HG02840 (cell line): ENCODE measurements at regions not wholly inside any gene's neighbourhood (a gene's known extent, or its start where the extent isn't known, plus 50 kb on each side); places are given as distances from the start of the nearest gene placed in this dataset.

Experiments used
- ATAC-seq: cut with Tn5 transposase; IDR thresholded peaks from one replicate; pipeline ENCODE4 v1.9.1; 2021; ENCODE audit warnings: mild to moderate bottlenecking, moderate library complexity, moderate number of reproducible peaks; ENCODE audit not compliant: unreplicated experiment, low FRiP score

DNA sequence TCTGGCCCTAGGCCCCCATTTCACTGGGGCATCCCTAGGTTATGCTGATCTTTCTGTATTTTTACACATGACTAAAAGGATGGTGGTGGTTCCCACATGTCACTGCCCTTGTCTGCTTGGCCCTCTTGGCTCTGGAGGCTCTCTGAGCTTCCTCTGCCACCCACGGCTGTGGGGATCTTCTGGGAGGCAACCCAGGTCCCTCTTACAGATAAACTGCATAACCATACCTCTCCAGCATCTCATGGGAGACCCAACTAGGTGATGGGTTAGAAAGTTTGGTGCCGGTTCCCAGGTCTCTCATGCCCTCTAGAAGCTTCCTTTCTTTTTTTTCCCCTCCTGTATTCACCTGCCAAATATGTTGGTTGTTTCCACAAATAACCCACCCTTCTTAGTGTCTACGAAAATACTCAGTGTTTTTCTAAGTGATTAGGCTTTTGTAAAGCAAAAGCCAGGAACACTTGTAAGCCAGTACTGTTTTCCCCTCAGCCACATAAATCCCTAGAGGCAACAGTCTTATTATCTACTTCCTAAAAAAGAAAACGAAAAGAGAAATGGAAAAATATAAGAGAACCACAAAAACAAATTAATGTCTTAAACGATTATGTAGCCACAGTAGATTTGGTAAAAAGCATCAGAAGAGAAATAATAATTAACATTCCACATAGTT, 71.7 kb upstream of the SMLR1 start:
- ATAC-seq, result no peak

DNA sequence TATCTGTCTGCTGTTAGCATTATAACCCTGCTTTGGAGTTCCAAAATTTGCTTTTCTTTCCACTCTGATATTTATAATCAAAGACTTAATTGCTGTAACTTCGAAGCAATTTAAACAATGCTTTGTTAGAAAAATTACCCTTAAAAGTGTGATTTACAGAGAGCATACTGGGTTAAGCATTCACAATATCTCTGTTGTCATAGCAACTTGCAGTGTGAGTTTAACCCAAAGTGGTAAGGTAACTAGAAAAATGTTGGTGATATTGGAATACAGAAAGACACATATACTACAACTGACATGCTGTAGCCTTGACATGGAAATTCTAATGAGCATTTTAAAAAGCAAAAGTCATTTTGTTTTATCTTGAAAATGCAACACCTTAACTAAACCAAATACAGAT, 70.4 kb upstream of the SMLR1 start:
- ATAC-seq, result no peak

DNA sequence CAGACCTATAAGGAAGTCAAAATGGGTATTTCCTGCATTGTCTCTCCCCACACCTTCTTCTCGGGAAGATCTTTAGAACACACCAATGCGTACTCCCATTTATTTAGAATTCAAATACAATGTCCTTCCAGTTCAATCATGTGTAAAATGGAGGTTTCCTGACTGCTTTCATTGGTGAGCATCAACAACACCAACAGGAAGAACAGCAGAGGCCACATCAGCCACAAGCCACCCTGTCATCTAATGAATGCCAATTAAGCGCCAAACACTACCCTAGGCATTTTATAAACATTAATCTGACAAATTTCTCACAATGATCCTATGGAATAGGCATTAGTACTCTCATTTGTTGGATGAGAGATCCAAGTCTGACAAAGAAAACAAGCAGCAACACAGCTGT, 68.4 kb upstream of the SMLR1 start:
- ATAC-seq, result no peak

DNA sequence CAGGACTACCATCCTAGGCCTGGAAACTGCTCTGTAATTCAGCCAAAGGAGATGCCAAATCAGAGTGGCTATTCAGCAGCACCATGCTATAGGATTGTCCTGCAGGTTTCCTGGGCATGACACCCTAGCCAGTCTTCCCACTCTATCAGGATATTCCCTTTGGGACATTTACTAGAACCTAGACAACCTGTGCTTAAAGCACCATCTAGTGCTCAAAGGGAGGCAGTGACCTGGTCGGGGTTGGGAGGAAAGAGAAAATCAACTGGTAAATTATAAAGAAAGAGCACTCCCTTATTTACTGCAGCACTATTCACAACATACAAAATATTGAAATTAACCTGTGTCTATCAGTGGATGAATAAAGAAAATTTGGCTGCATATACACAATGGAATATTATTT, 67.2 kb upstream of the SMLR1 start:
- ATAC-seq, result no peak

DNA sequence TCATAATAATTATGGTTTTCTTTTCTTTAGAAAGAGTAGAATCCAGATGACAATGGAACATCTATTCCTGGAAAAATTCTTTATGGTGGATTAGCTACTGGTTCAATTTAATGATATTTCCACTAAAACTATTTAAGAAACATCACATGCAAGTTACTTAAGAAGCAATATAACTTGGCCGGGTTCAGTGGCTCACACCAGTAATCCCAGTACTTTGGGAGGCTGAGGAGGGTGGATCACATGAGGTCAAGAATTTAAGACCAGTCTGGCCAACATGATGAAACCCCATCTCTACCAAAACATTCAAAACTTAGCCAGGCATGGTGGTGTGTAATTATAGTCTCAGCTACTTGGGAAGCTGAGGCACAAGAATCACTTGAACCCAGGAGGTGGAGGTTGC, 65.9 kb upstream of the SMLR1 start:
- ATAC-seq, result no peak

DNA sequence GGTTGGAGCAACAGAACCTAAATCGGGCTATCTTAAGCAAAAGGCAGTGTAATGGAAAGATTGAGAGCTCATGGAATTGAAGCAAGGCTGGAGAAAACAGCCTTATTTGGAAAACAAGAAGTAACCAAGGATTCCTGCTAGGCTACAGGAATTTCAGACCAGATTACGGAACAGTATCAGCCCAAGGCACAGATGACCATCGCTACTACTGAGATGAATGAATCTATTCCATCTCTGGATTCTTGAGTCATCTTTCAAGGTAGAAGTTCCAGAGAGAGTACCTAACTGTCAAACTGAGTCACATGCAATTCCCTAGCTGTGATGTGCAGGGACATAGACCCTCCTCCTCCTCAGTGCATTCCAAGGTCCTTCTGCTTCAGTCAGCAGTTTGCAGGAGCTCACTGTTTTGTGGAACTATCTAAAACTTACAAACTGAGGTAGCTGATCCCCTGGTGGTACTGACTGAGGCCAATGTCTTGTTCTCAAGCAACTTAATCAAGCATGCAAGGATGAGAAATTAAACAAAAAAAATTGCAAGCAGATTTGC, 62.0 kb upstream of the SMLR1 start:
- ATAC-seq, result no peak

DNA sequence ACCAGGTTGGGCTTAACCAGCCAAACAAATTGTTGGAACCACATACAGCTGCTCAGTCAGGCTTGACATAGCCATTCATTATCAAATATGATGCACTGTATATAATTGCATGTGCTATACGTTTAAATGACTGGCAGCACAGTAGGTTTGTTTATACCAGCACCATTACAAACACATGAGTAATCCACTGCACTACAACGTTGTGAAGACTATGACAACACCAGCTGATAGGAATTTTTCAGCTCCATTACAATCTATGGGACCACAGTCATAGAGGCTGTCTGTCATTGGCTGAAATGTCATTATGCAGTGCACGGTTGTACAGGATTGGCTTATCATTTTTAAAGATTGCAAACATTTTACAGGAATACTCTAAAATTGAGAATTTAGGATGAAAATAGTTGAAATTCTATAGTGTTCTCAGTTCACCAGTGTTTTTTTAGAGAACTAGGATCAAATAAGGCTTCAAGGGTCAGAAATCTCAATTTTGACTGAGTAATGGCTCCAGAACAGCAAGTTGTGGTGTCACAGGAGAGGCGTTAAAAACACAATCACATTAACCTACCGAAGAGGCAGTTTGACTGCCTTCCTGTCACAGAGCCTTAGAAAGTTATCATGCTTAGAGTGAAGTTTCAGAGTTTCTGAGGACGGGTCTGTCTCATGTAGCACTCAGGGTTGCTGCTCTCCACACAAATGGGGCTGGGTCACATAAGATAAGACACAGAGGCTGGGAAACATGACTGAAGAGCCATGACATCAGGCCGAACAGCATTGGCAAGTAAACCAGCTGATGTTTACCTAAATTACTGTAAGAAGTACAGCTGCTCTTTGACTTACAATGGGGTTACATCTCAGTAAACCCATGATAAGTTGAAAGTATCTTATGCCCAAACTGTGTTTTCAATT, 60.7 kb upstream of the SMLR1 start:
- ATAC-seq, result no peak

DNA sequence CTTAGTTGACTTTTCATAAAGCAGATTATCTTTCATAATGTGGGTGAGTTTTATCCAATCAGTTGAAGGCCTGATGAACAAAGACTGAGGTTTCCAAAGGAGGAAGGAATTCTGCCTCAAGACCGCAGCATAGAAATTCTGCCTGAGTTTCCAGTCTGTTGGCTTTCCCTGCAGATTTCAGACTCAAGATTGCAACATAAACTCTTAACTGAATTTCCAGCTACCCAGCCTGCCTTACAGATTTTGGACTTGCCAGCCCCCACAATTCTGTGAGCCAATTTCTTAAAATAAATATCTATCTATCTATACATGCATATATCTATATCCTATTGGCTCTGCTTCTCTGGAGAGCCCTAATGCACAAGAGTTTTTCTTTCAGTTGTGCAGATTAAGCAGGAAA, 57.3 kb upstream of the SMLR1 start:
- no peak for ATAC-seq

DNA sequence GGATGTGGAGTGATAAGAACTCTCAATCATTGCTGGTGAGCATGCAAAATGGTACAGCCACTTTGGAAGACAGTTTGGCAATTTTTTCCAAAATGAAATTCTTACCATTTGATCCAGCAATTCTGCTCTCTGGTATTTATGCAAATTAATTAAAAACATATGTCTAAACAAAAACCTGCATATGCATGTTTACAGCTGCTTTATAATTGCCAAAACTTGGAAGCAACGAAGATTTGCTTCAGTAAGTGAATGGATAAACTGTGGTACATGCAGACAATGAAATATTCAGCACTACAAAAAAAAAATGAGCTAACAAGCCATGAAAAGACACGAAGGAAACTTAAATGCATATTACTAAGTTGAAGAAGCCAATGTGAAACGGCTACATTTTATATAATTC, 55.5 kb upstream of the SMLR1 start:
- ATAC-seq, result no peak

DNA sequence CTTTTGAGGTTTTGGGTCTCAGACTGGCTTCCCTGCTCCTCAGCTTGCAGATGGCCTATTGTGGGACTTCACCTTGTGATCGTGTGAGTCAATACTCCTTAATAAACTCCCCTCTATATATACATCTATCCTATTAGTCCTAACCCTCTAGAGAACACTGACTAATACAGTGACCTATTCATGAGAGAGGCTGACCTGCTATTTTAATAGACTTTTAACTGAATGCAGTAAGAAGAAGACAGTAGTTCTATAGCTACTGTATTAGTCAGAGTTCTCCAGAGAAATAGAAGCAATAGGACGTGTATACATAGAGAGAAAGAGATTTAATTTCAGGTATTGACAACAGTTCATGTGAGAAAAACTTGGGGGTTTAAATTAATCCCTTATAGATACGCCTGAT, 53.3 kb upstream of the SMLR1 start:
- ATAC-seq, result no peak

DNA sequence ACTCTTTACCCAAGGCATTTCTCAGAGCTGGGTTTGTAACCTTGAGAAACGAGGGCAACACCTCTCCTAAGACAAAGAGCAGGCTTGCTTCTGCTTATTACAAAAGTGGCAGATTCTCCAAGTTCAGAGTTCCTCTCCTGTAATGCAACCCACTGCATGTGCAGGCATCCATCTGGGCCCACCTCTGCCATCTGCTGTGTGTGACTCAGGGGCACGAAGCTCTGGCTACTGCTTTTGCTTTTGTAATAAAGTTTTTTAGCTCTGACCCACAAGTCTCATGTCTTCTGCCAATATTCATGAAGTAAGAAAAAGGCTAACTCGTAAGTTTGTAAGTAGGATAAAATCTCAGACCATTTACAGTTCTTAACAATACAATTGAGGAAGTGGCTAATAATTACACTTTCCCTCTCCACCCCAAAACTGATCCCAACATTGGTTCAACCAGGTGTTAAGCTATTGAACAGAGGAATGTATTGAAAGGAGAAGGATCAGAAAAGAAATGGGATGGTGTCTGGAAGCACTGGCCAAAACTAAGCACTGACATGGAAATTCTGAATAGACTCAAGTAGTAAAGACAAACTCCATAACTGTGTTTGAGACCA, 51.7 kb upstream of the SMLR1 start:
- no peak for ATAC-seq

DNA sequence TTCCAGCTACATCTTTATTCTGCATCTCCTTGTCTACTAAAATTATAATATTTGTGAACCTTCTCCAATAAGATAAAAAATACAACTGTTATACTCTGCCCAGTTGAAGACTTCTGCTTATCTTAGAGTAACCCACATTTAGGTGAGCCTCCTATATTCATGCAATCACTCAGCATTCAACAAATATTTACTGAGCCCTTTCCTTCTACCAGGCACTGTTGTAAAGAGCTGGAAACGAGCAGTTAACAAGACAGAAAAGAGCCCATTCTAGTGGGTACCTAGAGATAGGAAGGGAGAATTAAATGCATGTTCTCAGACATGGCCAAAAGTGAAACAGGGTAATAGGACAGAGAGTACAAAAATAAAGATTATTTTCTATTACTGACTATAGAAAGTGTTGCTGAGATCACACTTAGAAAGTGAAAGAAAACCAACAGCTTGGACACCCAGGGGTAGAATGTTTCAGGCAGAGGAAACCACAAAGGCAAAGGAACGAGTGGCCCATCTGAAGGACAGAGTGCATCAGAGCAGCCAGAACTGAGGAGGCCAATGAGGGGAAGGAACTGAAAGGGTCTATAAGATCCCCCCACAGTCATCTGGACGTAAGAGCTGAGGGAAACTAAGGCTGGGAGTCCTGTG, 50.8 kb upstream of the SMLR1 start:
- peak; percentile 95 for ATAC-seq
